ENCODE measurements at regions not wholly inside any gene's neighbourhood (a gene's known extent, or its start where the extent isn't known, plus 50 kb on each side); places are given as distances from the start of the nearest gene placed in this dataset.

DNA sequence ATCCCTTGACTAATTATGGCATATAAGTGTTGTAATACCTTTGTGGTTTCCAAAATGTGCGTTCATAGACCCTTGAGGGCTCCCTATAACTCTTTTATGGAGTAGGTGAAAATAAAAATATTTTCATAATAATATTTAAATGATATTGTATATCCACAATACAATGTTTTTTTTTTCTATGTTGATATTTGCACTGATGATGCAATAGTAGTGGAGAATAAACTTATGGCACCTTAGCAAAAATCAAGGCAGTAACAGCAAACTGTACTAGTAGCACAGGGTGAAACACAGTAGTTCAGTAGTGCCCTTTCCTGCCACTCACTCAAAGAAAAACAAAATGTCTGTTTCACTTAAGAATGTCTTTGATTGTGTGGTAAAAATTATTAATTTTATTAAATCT, 465.3 kb downstream of the C4orf33 start:
- no peak overlapping the region for H3K9ac ChIP-seq (ENCODE audit: low read depth in 1 of 2, low read length in 2 of 2)
- H3K36me3 ChIP-seq (ENCODE audit: control insufficient read depth in 4 of 4, insufficient read depth in 3 of 4, low read depth in 1 of 4, low read length in 3 of 4), result no peaks in the 10 kb centered on the region
- no peak for DNase-seq (ENCODE audit: low spot score)
- no peak overlapping the region for H3K4me3 ChIP-seq (ENCODE audit: low read depth in 1 of 3, low read length in 3 of 3)
- H3K4me1 ChIP-seq (ENCODE audit: control insufficient read depth in 4 of 4, insufficient read depth in 4 of 4, low read length in 3 of 4), result no peaks in the 10 kb centered on the region
- no peaks in the 10 kb centered on the region for H3K9me3 ChIP-seq (ENCODE audit: control insufficient read depth in 4 of 4, low read length in 3 of 4)
- no peaks in the 10 kb centered on the region for H3K27me3 ChIP-seq (ENCODE audit: control insufficient read depth in 4 of 4, insufficient read depth in 4 of 4, low read length in 3 of 4)
- WGBS, result 64% methylated on average over 1 of the region's 1 CpG
- no peak overlapping the region for H3K27ac ChIP-seq (ENCODE audit: low read depth in 1 of 2, low read length in 2 of 2)
- no peak for TF ChIP-seq NR2F2 (IDR thresholded peaks at IDR 0.05)
- no peak for TF ChIP-seq TAF1 (conservative IDR thresholded peaks at IDR 0.05)
- no peak for TF ChIP-seq YY1 (IDR thresholded peaks at IDR 0.05)
- TF ChIP-seq HNF4G (IDR thresholded peaks at IDR 0.05), result no peak
- TF ChIP-seq RAD21 (IDR thresholded peaks at IDR 0.05), result no peak
- TF ChIP-seq FOXA1 (IDR thresholded peaks at IDR 0.05), result no peak
- TF ChIP-seq, protein P1, sequence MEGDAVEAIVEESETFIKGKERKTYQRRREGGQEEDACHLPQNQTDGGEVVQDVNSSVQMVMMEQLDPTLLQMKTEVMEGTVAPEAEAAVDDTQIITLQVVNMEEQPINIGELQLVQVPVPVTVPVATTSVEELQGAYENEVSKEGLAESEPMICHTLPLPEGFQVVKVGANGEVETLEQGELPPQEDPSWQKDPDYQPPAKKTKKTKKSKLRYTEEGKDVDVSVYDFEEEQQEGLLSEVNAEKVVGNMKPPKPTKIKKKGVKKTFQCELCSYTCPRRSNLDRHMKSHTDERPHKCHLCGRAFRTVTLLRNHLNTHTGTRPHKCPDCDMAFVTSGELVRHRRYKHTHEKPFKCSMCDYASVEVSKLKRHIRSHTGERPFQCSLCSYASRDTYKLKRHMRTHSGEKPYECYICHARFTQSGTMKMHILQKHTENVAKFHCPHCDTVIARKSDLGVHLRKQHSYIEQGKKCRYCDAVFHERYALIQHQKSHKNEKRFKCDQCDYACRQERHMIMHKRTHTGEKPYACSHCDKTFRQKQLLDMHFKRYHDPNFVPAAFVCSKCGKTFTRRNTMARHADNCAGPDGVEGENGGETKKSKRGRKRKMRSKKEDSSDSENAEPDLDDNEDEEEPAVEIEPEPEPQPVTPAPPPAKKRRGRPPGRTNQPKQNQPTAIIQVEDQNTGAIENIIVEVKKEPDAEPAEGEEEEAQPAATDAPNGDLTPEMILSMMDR (IDR thresholded peaks at IDR 0.05; ENCODE audit: low read depth, low read length, missing input control), result no peak
- TF ChIP-seq RXRA (IDR thresholded peaks at IDR 0.05), result no peak
- TF ChIP-seq, protein P2, sequence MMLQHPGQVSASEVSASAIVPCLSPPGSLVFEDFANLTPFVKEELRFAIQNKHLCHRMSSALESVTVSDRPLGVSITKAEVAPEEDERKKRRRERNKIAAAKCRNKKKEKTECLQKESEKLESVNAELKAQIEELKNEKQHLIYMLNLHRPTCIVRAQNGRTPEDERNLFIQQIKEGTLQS (IDR thresholded peaks at IDR 0.05), result no peak
- TF ChIP-seq, protein P3, sequence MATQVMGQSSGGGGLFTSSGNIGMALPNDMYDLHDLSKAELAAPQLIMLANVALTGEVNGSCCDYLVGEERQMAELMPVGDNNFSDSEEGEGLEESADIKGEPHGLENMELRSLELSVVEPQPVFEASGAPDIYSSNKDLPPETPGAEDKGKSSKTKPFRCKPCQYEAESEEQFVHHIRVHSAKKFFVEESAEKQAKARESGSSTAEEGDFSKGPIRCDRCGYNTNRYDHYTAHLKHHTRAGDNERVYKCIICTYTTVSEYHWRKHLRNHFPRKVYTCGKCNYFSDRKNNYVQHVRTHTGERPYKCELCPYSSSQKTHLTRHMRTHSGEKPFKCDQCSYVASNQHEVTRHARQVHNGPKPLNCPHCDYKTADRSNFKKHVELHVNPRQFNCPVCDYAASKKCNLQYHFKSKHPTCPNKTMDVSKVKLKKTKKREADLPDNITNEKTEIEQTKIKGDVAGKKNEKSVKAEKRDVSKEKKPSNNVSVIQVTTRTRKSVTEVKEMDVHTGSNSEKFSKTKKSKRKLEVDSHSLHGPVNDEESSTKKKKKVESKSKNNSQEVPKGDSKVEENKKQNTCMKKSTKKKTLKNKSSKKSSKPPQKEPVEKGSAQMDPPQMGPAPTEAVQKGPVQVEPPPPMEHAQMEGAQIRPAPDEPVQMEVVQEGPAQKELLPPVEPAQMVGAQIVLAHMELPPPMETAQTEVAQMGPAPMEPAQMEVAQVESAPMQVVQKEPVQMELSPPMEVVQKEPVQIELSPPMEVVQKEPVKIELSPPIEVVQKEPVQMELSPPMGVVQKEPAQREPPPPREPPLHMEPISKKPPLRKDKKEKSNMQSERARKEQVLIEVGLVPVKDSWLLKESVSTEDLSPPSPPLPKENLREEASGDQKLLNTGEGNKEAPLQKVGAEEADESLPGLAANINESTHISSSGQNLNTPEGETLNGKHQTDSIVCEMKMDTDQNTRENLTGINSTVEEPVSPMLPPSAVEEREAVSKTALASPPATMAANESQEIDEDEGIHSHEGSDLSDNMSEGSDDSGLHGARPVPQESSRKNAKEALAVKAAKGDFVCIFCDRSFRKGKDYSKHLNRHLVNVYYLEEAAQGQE (IDR thresholded peaks at IDR 0.05), result no peak
- no peak for TF ChIP-seq JUND (IDR thresholded peaks at IDR 0.05)
- no peak for TF ChIP-seq FOXA2 (IDR thresholded peaks at IDR 0.05)

DNA sequence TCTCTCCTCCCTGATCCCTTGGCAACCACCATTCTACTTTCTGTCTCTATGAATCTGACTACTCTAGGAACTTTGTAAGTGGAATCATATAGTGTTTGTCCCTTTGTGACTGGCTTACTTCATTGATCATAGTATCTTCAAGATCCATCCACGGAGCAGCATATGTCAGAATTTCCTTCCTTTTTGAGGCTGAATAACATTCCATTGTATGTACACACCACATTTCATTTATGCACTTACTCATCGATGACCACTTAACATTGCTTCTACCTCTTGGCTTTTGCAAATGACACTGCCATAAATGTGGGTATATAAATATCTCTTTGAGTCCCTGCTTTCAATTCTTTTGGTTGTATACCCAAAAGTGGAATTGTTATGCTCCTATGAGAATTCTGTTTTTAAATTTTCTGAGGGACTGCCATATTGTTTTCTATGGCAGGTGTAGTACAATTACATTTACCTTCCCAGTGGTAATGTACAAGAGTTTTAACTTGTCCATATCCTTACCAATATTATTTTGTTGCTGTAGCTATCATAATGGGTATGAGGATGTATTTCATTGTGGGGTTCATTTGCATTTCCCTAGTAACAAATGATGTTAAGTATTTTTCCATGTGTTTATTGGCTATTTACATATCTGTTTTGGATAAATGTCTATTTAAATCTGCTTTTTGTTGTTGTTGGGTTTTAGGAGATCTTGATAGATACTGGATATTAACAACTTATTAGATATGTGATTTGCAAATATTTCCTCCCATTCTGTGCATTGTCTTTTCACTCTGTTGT, 466.1 kb downstream of the C4orf33 start:
- H3K27ac ChIP-seq (ENCODE audit: low read depth in 1 of 2, low read length in 2 of 2), result no peak overlapping the region
- no peaks in the 10 kb centered on the region for H3K9me3 ChIP-seq (ENCODE audit: control insufficient read depth in 4 of 4, low read length in 3 of 4)
- H3K9ac ChIP-seq (ENCODE audit: low read depth in 1 of 2, low read length in 2 of 2), result no peak overlapping the region
- H3K36me3 ChIP-seq (ENCODE audit: control insufficient read depth in 4 of 4, insufficient read depth in 3 of 4, low read depth in 1 of 4, low read length in 3 of 4), result no peaks in the 10 kb centered on the region
- WGBS, result 82% methylated on average over 2 of the region's 2 CpGs
- H3K27me3 ChIP-seq (ENCODE audit: control insufficient read depth in 4 of 4, insufficient read depth in 4 of 4, low read length in 3 of 4), result peaks cover 0 to 2% (median 0%) of the 10 kb centered on the region in 4 donors
- H3K4me1 ChIP-seq (ENCODE audit: control insufficient read depth in 4 of 4, insufficient read depth in 4 of 4, low read length in 3 of 4), result no peaks in the 10 kb centered on the region
- DNase-seq (ENCODE audit: low spot score), result no peak
- no peak overlapping the region for H3K4me3 ChIP-seq (ENCODE audit: low read depth in 1 of 3, low read length in 3 of 3)
- TF ChIP-seq HNF4G (IDR thresholded peaks at IDR 0.05) (no peak), JUND (IDR thresholded peaks at IDR 0.05) (no peak), EGR1 (IDR thresholded peaks at IDR 0.05; ENCODE audit: low read depth in 2 of 2) (no peak), GABPA (IDR thresholded peaks at IDR 0.05 in 1 of 2, conservative IDR thresholded peaks at IDR 0.05 in 1 of 2) (no peak), YY1 (IDR thresholded peaks at IDR 0.05) (no peak), FOXA1 (IDR thresholded peaks at IDR 0.05) (no peak), RXRA (IDR thresholded peaks at IDR 0.05) (no peak), TAF1 (conservative IDR thresholded peaks at IDR 0.05) (no peak), NR2F2 (IDR thresholded peaks at IDR 0.05) (no peak)
- TF ChIP-seq, protein P4, sequence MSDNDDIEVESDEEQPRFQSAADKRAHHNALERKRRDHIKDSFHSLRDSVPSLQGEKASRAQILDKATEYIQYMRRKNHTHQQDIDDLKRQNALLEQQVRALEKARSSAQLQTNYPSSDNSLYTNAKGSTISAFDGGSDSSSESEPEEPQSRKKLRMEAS (IDR thresholded peaks at IDR 0.05), result no peak
- TF ChIP-seq, protein P5, sequence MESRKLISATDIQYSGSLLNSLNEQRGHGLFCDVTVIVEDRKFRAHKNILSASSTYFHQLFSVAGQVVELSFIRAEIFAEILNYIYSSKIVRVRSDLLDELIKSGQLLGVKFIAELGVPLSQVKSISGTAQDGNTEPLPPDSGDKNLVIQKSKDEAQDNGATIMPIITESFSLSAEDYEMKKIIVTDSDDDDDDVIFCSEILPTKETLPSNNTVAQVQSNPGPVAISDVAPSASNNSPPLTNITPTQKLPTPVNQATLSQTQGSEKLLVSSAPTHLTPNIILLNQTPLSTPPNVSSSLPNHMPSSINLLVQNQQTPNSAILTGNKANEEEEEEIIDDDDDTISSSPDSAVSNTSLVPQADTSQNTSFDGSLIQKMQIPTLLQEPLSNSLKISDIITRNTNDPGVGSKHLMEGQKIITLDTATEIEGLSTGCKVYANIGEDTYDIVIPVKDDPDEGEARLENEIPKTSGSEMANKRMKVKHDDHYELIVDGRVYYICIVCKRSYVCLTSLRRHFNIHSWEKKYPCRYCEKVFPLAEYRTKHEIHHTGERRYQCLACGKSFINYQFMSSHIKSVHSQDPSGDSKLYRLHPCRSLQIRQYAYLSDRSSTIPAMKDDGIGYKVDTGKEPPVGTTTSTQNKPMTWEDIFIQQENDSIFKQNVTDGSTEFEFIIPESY (IDR thresholded peaks at IDR 0.05), result no peak
- TF ChIP-seq, protein P2 (IDR thresholded peaks at IDR 0.05), result no peak
- TF ChIP-seq, protein P3 (IDR thresholded peaks at IDR 0.05), result no peak
